NCI-H1694 treated with DMSO at 0.1 percent for 48 hours (cell line): ENCODE measurements at regions not wholly inside any gene's neighbourhood (a gene's known extent, or its start where the extent isn't known, plus 50 kb on each side); places are given as distances from the start of the nearest gene placed in this dataset.
A peak's percentile ranks its signal among the peaks of the same experiment; 100 is the strongest.
"Not testable (repeated sequence)": the region's sequence is repeated elsewhere in the genome, so short reads cannot be mapped to it uniquely, and the experiment has no call there.

Experiments used
- DNase-seq: peaks from one replicate; lab custom pipeline; 2025; lab: John Stamatoyannopoulos, UW

DNA sequence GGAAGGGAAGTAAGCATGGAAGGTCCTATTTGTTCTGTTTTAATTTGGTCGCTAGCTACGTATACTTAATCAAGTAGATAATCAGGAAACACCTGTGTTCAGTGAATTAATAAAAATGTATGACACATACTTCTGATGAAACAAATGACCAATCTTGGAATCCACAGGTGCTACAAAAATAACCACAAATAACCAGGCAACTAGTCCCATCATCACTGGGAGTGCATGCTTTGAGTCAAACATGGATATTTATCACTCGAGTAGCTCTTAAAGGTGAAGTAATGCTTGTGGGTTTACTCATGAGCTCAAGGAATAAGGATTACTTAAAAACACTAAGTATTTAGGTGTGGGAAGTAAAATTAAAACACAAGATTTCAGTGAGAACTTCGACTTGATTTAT, 285.6 kb upstream of the ID4 start:
- no peak for DNase-seq

DNA sequence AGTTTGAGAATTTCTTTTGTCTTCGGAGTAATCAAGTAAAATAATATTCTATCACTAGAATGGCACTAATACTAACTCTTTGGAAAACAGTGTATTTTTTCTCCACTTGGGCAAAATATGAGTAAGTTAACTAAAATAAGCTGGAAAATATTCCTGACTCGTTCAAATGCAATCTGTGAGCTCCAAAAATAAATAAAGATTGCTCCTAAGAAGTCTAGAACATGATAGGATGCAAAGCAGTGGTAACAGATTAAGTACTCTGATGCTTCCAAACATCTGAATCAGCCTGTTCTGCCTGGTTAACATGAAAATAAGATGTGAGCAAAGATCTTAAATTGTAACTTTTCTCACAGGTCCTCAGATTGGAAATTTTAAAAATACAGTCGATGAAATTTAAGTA, 285.1 kb upstream of the ID4 start:
- no peak for DNase-seq

- no peak for DNase-seq
These were observed 284.6 kb upstream of the ID4 start for GRCh38 chr6:19552588-19552987.

DNA sequence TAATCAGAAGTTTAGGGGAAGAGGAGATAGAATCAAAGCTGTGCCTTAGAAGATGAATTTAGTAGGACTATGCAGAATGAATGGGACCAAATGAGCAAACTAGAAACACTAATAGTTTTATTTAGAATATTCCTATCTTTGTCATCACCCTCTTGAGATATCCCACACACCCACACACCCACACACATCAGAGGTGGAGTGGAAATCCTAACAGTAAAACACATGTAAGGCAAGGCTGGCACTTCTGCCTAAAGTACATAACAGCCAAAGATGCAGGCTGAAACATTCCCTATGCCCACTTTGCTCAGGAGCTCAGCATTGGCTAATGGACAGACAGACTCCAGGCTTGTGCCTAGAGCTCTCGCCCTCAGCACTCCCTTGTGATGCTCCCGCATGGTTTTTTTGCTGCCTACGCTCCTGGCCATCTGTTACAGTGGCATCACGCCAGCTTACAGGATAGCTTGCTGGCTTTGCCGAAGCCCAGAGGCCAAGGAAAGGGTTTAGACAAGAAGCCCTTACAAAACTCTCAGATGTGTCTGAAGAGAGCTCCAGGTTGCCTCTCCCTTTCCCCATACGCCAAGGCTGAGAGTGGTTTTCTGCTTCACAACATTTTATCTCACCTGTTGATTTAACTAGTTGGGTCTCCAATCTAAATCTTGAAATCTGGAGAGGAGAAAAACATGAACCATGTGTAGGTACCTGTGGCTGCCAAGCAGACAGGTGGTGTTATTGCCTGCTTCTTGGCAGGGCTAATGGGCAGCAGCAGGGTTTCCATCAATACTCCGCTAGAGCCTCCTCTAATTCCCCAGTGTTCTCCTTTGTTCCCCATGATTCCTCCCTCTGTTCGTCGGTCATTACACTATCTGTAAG, 282.6 kb upstream of the ID4 start:
- DNase-seq, result peak; percentile 94

DNA sequence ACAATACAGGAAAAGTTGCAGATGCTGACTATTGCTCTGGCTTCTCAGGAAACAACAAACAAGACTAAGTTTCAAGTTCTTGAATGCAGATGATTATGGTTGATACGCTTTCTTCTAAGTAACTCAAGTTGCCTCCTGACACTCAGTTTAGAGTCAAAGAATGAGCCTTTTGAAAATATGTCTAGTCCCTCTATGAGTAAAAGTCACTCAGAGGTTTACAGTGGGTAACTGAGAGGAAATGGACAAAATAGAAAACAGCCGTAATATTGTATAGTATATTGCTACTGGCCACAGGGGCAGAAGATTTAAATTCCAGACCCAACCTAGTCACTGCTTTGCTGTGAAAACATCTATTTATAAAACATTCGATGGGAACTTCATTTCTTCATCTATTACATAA, 280.0 kb upstream of the ID4 start:
- no peak for DNase-seq

DNA sequence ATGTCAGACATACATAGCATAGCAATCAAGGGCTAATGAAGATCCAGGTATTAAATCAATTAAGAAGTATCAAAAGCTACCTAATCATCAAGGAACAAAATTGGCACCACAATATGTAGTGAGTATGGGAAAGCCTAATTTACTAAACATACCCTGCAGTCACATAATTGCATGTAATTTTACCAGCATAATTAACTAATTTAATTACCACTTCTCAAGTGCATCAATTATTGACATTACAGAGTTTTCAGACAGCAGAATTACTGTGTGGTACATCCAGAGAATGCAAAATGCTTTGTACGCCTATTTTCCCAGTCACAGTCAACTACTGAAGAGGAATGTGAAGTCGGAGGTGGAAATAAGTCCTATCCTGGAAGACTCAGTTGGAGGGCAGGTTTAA, 279.0 kb upstream of the ID4 start:
- no peak for DNase-seq

DNA sequence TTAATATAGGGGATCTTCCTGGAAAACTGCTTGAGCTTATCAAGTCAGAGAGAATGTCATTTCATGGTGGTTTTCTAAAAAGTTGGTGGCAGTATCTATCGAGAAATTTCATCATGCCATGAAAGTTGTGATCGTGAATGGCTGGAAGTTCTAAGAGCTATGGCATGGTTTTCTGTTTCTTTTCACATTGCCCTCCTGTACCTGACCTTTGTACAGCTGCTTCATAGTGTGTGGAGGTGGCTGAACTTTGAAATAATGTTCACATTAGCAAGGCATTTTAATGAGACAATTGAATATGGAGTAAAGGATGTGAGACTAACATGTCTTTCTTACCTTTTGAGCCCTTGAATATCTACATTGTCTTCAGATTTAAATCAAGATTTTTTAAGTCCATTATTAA, 278.2 kb upstream of the ID4 start:
- DNase-seq, result no peak

DNA sequence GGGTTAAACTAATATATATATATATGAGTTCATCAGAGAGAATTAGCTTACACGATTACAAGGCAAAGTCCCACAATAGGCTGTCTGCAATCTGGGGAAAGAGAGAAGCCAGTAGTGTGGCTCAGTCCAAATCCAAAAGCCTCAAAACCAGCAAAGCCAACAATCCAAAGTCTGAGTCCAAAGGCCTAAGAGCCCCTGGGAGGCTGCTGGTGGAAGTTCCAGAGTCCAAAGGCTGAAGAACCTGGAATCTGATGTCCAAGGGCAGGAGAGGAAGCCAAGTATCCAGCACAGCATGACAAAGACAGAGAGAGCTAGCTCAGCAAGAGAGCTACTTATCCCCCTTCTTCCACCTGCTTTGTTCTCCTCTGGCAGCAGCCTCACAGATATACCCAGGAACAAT, 274.7 kb upstream of the ID4 start:
- DNase-seq, result no peak

GRCh38 chr6:19569563-19569962, 267.6 kb upstream of the ID4 start:
- DNase-seq, result peak; percentile 87

DNA sequence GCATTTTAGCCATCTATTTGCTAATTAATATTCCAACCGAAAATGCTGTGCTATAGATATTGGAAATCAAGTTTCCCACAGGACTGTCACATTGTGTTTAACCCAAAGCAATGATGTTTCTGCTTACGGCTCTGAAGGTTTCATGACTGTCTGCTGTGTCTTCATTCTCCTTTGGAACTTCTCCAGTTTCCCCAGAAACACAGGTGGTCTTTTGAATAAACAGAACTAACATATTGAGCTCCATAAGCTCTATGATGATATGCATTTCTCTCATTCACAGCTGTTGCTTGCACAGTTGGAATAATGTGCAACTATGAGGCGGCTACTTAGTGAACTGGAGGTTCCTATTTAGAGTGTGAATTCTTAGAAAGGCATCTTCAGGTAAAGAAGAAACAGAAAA, 266.0 kb upstream of the ID4 start:
- peak; percentile 95 for DNase-seq

DNA sequence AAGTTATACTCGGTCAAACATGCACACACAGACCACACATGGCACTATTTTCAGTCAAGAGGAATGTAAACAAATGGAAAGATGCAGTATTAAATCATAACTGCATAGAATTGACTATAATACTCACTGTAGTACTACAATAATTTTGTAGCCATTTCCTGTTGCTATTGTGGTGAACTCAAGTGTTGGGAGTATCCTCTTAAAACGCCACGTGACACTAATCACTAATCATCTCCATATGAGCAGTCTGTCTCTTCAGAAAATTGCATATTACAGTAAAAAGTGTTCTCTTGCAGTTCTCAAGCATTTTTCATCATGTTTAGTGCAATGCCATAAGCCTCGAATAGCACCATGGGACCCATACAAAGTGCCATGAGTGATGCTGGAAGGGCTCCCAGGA, 258.7 kb upstream of the ID4 start:
- no peak for DNase-seq

DNA sequence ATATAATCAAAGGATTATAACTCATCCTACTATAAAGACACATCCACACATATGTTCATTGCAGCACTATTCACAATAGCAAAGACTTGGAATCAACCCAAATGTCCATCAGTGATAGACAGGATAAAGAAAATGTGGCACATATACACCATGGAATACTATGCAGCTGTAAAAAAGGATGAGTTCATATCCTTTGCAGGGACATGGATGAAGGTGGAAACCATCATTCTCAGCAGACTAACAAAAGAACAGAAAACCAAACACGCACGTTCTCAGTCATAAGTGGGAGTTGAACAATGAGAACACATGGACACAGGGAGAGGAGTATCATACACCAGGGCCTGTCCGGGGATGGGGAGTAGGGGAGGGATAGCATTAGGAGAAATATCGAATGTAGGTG, 253.0 kb upstream of the ID4 start:
- not testable (repeated sequence) for DNase-seq

- peak; percentile 93 for DNase-seq
These were observed 249.8 kb upstream of the ID4 start for GRCh38 chr6:19587238-19587942.

DNA sequence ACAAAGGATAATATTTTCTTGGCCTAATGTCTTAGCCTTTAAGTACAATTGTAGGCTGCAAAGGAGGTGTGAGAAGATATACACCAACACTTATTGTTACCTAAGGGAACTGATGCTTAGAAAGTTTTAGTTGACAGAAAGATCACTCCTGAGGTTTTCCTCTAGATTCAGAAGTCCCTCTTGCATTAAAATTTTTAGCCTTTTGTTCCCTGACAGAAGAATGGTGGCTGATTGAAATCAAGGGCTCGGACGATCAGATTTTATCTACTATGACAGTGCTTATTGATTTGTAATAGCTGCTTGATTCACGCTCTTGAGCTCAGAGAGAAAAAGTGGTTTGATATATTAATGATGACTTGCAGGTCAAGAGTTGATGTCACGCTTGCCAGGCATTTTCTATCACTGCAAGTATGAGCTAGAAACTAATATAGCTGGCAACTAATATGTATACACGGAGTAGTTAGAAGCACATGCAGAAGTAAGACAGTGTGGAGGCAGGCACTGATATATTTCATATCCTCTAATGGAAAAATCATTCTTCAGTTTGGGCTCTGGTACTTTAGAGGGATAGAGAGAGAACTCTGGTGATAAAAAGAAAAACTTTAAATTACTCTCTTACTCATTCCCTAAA, 246.6 kb upstream of the ID4 start:
- no peak for DNase-seq

DNA sequence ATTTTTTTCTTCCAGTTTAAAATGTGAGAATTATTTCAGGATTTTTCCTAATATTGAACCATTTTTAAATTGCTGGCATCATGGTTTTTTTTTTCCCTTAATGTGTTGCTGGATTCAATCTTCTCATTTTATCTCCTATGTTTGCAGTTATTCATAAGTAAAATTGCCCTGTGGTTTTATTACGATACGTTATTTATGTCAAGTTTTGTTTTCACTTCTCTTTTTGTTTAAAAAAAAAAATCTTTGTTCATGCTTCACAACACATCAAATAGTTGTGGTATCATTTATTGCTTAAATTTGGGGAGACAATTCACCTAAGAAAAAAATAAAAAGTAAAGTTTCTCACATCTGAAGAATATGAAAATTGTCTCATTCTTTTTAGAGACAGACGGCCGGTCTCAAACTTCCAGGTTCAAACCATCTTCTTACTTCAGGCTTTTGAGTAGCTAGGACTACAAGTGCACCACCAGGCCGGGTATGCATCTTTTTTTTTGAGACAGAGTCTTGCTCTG, 239.3 kb upstream of the ID4 start:
- no peak for DNase-seq

DNA sequence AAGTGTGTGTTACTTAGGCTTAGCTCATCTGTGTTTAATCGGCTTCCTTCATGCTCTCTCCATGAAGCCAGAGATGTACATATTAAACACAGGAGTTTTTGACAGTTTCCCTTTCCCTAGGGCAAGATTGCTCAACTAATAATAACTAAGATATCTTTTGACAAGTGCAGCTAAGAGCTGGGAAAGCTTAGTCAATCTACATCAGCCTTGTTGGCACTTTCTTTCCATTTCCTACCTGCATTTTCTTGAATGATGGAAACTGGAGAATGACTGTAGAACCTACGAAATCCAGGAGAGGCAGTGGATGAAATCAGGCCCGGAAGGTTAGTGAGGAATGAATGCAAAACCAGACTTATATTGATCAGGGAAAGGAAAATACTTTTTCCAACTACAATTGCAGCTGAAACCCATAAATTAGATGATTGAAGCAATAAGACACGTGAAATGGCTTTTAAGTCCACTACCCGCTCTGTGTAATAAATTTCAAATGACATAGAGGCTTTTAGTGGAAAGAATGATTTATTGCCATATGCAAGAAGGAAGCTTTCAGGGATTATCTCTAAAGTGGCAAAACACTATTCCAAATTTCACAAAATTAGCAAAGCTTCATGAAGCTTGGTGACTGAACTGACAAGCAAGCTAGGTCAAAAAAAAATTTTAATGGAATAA, 237.2 kb upstream of the ID4 start:
- DNase-seq, result no peak

DNA sequence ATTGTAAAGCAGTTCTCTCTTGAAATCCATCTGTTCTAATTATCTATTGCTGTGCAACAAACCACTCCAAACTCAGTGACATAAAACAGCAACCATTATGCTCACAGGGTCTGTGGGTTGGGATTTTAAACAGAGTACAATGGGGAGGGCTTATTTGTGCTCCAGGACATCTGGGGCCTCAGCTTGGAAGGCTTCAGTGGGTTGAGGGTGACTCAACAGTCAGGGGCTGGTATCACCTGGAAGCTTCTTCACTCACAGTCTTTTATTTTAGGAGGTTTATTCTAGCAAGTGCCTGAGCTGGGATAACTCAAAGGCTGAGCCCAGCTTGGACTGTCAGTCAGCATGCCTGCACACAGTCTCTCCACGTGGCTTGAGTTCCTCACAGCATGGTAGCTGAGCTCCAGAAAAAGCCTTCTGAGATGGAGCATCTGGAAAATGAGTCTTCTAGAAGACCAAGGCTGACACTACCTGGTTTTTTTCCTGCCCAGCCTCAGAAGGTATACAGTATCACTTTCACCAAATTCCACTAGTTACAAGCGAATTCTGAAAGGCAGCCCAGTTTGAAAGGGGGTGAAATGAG, 234.6 kb upstream of the ID4 start:
- peak; percentile 27 for DNase-seq

DNA sequence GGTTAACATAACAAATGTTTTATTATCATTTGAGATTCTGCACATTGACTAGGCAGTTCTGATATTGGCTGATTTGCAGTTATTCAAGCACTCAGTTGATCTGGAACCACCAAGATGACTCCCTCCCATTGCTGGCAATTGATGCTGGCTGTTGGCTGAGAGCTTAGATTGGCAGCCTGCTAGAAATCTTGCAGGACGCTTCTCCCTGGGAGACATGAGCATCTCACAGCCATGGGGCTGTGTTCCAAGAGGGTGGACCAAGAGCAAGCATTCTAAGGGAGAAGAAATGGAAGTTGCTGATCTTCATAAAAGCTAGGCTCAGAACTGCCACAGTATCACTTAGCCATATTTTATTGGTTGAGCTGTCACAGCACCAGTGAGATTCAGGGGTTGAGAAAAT, 233.4 kb upstream of the ID4 start:
- no peak for DNase-seq

GRCh38 chr6:19605624-19606023, 231.5 kb upstream of the ID4 start:
- no peak for DNase-seq

DNA sequence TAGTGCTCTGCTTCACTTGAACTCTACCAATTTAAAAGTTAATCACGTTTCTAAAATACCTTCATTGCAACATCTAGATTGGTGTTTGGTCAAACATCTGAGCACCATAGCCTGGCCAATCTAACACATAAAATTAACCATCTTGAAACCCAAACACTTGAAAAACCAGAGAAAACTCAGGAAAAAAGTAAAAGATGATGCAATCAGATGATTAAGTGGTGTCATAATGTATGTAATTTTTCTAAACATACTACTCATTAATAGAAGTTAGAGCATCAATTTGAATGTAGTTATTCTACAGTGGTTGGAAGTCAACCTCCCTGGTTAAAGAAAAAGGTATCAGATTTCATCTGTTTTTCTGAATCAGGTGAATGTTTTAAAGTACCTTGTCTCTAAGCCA, 228.6 kb upstream of the ID4 start:
- DNase-seq, result no peak

GRCh38 chr6:19609972-19610641, 227.1 kb upstream of the ID4 start:
- DNase-seq, result no peak
